ENCODE measurements at regions not wholly inside any gene's neighbourhood (a gene's known extent, or its start where the extent isn't known, plus 50 kb on each side); places are given as distances from the start of the nearest gene placed in this dataset.

GRCh38 chr14:100440207-100440631 is 117.1 kb downstream of the SLC25A47 start:
- peak; percentile 67 to 79 for DNase-seq

- no peak for DNase-seq
These were observed 117.6 kb downstream of the SLC25A47 start for GRCh38 chr14:100440758-100441203.

GRCh38 chr14:100441271-100441947 is 118.3 kb downstream of the SLC25A47 start:
- DNase-seq: no peak

GRCh38 chr14:100442036-100442435 is 118.9 kb downstream of the SLC25A47 start:
- DNase-seq: no peak

- no peak for DNase-seq
These were observed 119.7 kb downstream of the SLC25A47 start for GRCh38 chr14:100442498-100443490.

- DNase-seq: no peak
These were observed 120.5 kb downstream of the SLC25A47 start for GRCh38 chr14:100443603-100444002.

GRCh38 chr14:100445436-100446088 is 122.4 kb downstream of the SLC25A47 start:
- no peak for DNase-seq

- no peak for DNase-seq
These were observed 123.4 kb downstream of the SLC25A47 start for GRCh38 chr14:100446572-100446971.

GRCh38 chr14:100448376-100448775 is 125.2 kb downstream of the SLC25A47 start:
- no peak for DNase-seq

GRCh38 chr14:100449225-100449987 is 126.3 kb downstream of the SLC25A47 start:
- no peak for DNase-seq

- no peak for DNase-seq
These were observed 126.9 kb downstream of the SLC25A47 start for GRCh38 chr14:100450049-100450448.

- no peak for DNase-seq
These were observed 127.6 kb downstream of the SLC25A47 start for GRCh38 chr14:100450736-100451135.

- DNase-seq: no peak
These were observed 128.1 kb downstream of the SLC25A47 start for GRCh38 chr14:100451264-100451663.

- no peak for DNase-seq
These were observed 130.8 kb downstream of the SLC25A47 start for GRCh38 chr14:100453930-100454329.

GRCh38 chr14:100454437-100454836 is 131.3 kb downstream of the SLC25A47 start:
- DNase-seq: no peak

GRCh38 chr14:100463937-100464336 is 123.3 kb downstream of the BEGAIN start:
- DNase-seq: no peak

GRCh38 chr14:100466111-100466856 is 120.9 kb downstream of the BEGAIN start:
- no peak for DNase-seq

- no peak for DNase-seq
These were observed 120.0 kb downstream of the BEGAIN start for GRCh38 chr14:100467046-100467750.

GRCh38 chr14:100467939-100468338 is 119.3 kb downstream of the BEGAIN start:
- DNase-seq: no peak

GRCh38 chr14:100468557-100468956 is 118.7 kb downstream of the BEGAIN start:
- no peak for DNase-seq

All from NCI-H2081 (cell line).